Right lobe of liver (tissue), 6 donors: ENCODE measurements at regions not wholly inside any gene's neighbourhood (a gene's known extent, or its start where the extent isn't known, plus 50 kb on each side); places are given as distances from the start of the nearest gene placed in this dataset.

ENCODE experiments used
- ATAC-seq, 4 donors: fragments of 200-7000 bp; cut with Tn5 transposase; one replicate each; pipeline ENCODE4 v1.9.1; 2020; ENCODE audit warnings: mild to moderate bottlenecking in 4 of 4, moderate library complexity in 4 of 4
- DNase-seq, 3 donors: peaks; one replicate each; pipeline ENCODE4 v3.0.0-alpha.2; 2020
- H3K27ac ChIP-seq, 3 donors: fragments of 200-600 bp; one replicate each; pipeline ENCODE4 v1.8.0; 2022
- H3K27me3 ChIP-seq, 2 donors: fragments of 200-600 bp; one replicate each; pipeline ENCODE4 v1.8.0; 2022
- H3K36me3 ChIP-seq, 4 donors: fragments of 200-600 bp; sonication (generic) in 1 of 4; one replicate each; pipeline versions ENCODE4 v1.5.1 to v1.8.0; 2017 to 2022; ENCODE audit warnings: control low read depth in 1 of 4
- H3K4me1 ChIP-seq, 4 donors: fragments of 200-600 bp; sonication (generic) in 1 of 4; one replicate each; pipeline versions ENCODE4 v1.5.1 to v1.8.0; 2017 to 2022; ENCODE audit warnings: control low read depth in 1 of 4
- H3K4me3 ChIP-seq, 3 donors: fragments of 200-600 bp; one replicate each; pipeline ENCODE4 v1.8.0; 2022
- H3K9me3 ChIP-seq, 4 donors: fragments of 200-600 bp; sonication (generic) in 1 of 4; one replicate each; pipeline versions ENCODE4 v1.5.1 to v1.8.0; 2017 to 2022; ENCODE audit warnings: control low read depth in 1 of 4
- CTCF ChIP-seq, 4 donors: fragments of 200-600 bp in 3 of 4; fragments of 450-650 bp in 1 of 4; IDR thresholded peaks; one replicate each; pipeline versions ENCODE4 v1.5.1 to v1.8.0; 2016 to 2022; ENCODE audit warnings: antibody characterized with exemption in 4 of 4, mild to moderate bottlenecking in 2 of 4
- POLR2A ChIP-seq: fragments of 450-650 bp; IDR thresholded peaks from one replicate; pipeline ENCODE4 v1.6.1; 2017; ENCODE audit warnings: antibody characterized with exemption, mild to moderate bottlenecking
- WGBS: methylation state at CpG from one replicate; pipeline ENCODE4 v1.1.6; 2018; ENCODE audit warnings: low coverage, low lambda C conversion rate; ENCODE audit not compliant: insufficient coverage; ENCODE audit errors: missing lambda C conversion rate; 5-methylcytosine and 5-hydroxymethylcytosine counted together
- intact Hi-C, 2 donors: fragments of 100-400 bp; cut with DNase I; formaldehyde crosslinking; loops; one replicate each; pipeline versions ENCODE4 v1.11.2 to v1.14.1; 2022
- donor health status: DM: no; HTN: yes; CAD: no.
- donor health status: DM: no; HTN: no; CAD: no.
- donor health status: DM: no; HTN: no; CAD: no.
- donor health status: DM: no; HTN: yes; CAD: no.
- donor health status: DM: no; HTN: yes; CAD: no.

- DNase-seq (no peak), ATAC-seq (no peak)
- no peaks in the 10 kb centered on the region for H3K27me3 ChIP-seq
- no peaks in the 10 kb centered on the region for H3K9me3 ChIP-seq
- no peaks in the 10 kb centered on the region for H3K36me3 ChIP-seq
- H3K4me1 ChIP-seq, result no peaks in the 10 kb centered on the region
- intact Hi-C loops, result no loop called here
- H3K27ac ChIP-seq, result no peak overlapping the region
- TF ChIP-seq POLR2A (no peak), CTCF (IDR thresholded peaks at IDR 0.05) (no peak)
- no peak overlapping the region for H3K4me3 ChIP-seq
- 64% methylated on average over 3 of the region's 3 CpGs for WGBS
These were observed 143.8 kb upstream of the GADL1 start for GRCh38 chr3:31038086-31038739.

GRCh38 chr3:31039145-31039544 is 144.7 kb upstream of the GADL1 start:
- Histone ChIP-seq H3K9me3 (no peaks in the 10 kb centered on the region), H3K27me3 (no peaks in the 10 kb centered on the region), H3K27ac (no peak overlapping the region), H3K4me3 (no peak overlapping the region), H3K36me3 (no peaks in the 10 kb centered on the region), H3K4me1 (no peaks in the 10 kb centered on the region)
- intact Hi-C loops, result no loop called here
- no peak for ATAC-seq
- 40% methylated on average over 1 of the region's 1 CpG for WGBS
- DNase-seq, result no peak
- TF ChIP-seq CTCF (IDR thresholded peaks at IDR 0.05), result no peak
- no peak for TF ChIP-seq POLR2A

GRCh38 chr3:31041161-31041978 is 146.9 kb upstream of the GADL1 start:
- Histone ChIP-seq H3K27me3 (no peaks in the 10 kb centered on the region), H3K4me3 (no peak overlapping the region), H3K27ac (no peak overlapping the region), H3K36me3 (no peaks in the 10 kb centered on the region), H3K4me1 (no peaks in the 10 kb centered on the region), H3K9me3 (no peaks in the 10 kb centered on the region)
- intact Hi-C loops, result no loop called here
- TF ChIP-seq POLR2A (no peak), CTCF (IDR thresholded peaks at IDR 0.05) (no peak)
- no peak for ATAC-seq
- no peak for DNase-seq
- WGBS, result 32% methylated on average over 2 of the region's 2 CpGs

GRCh38 chr3:31043184-31043819 is 148.8 kb upstream of the GADL1 start:
- Histone ChIP-seq H3K4me3 (no peak overlapping the region), H3K9me3 (no peaks in the 10 kb centered on the region), H3K4me1 (no peaks in the 10 kb centered on the region), H3K27me3 (no peaks in the 10 kb centered on the region), H3K27ac (no peak overlapping the region), H3K36me3 (no peaks in the 10 kb centered on the region)
- ATAC-seq (no peak), DNase-seq (no peak)
- WGBS, result 47% methylated on average over 2 of the region's 3 CpGs
- TF ChIP-seq CTCF (IDR thresholded peaks at IDR 0.05) (no peak), POLR2A (no peak)
- intact Hi-C loops, result no loop called here
